B cell (primary cell): ENCODE measurements at regions not wholly inside any gene's neighbourhood (a gene's known extent, or its start where the extent isn't known, plus 50 kb on each side); places are given as distances from the start of the nearest gene placed in this dataset.

ENCODE experiments used
- ATAC-seq: fragments of 200-7000 bp; cut with Tn5 transposase; one replicate; pipeline ENCODE4 v1.10.0; 2021; ENCODE audit warnings: low read depth, mild to moderate bottlenecking, moderate number of reproducible peaks, moderate library complexity
- CTCF ChIA-PET: fragments of 350-600 bp; sonication (Branson Sonifier 250); formaldehyde crosslinking; loops from one replicate; lab custom pipeline; 2021; ENCODE audit warnings: antibody characterized with exemption, inconsistent platforms; lab: Charles Lee
- POLR2A ChIA-PET: fragments of 350-600 bp; sonication (Branson Sonifier 250); formaldehyde crosslinking; loops from one replicate; lab custom pipeline; 2021; ENCODE audit warnings: antibody characterized with exemption; lab: Charles Lee
- DNase-seq: peaks from one replicate; pipeline ENCODE4 v3.0.0; 2013
- H2AFZ ChIP-seq: 2 replicates; pipeline ENCODE4 v1.6.1; 2012; ENCODE audit warnings: mild to moderate bottlenecking, low read depth, low read length; ENCODE audit not compliant: insufficient read depth, poor library complexity, severe bottlenecking
- H3K27ac ChIP-seq, 2 donors: 1 replicate in 1 of 2; 2 replicates in 1 of 2; pipeline ENCODE4 v1.5.1; 2012 to 2013; ENCODE audit warnings: low read length in 2 of 2, mild to moderate bottlenecking in 2 of 2, moderate library complexity in 1 of 2
- H3K27me3 ChIP-seq, 4 experiments: fragments of 200-600 bp in 1 of 4; sonication (generic) in 1 of 4; replicated peaks in 1 of 4; 1 replicate in 2 of 4; 2 replicates in 2 of 4; pipeline versions ENCODE4 v1.6.1 to v1.7.0; 2013 to 2016; ENCODE audit warnings: low read length in 3 of 4, mild to moderate bottlenecking in 2 of 4, mixed read lengths in 1 of 4, moderate library complexity in 1 of 4; ENCODE audit not compliant: insufficient read depth in 4 of 4, control insufficient read depth in 3 of 4; ENCODE audit errors: control extremely low read depth in 1 of 4
- H3K36me3 ChIP-seq, 2 experiments: replicated peaks in 1 of 2; 1 replicate in 1 of 2; 2 replicates in 1 of 2; pipeline versions ENCODE4 v1.6.1 to v1.7.1; 2013; ENCODE audit warnings: low read length in 1 of 2; ENCODE audit not compliant: insufficient read depth in 2 of 2, control insufficient read depth in 1 of 2; ENCODE audit errors: control extremely low read depth in 1 of 2, extremely low read depth in 1 of 2
- H3K4me1 ChIP-seq, 2 donors: fragments of 200-600 bp in 1 of 2; sonication (generic) in 1 of 2; 1 replicate in 1 of 2; 2 replicates in 1 of 2; pipeline versions ENCODE4 v1.5.1 to v1.6.1; 2013 to 2017; ENCODE audit warnings: low read length in 2 of 2; ENCODE audit not compliant: control insufficient read depth in 2 of 2, insufficient read depth in 2 of 2
- H3K4me2 ChIP-seq: replicated peaks from 2 replicates; pipeline ENCODE3; 2012; ENCODE audit warnings: mild to moderate bottlenecking, low read depth, low read length; ENCODE audit not compliant: poor library complexity, severe bottlenecking
- H3K4me3 ChIP-seq, 5 experiments: fragments of 200-600 bp in 1 of 5; sonication (generic) in 1 of 5; 1 replicate in 3 of 5; 2 replicates in 2 of 5; pipeline versions ENCODE4 v1.5.1 to v1.7.0; 2011 to 2016; ENCODE audit warnings: low read length in 4 of 5, mild to moderate bottlenecking in 4 of 5, low read depth in 2 of 5, control low read depth in 1 of 5, moderate library complexity in 1 of 5; ENCODE audit not compliant: insufficient read depth in 1 of 5; ENCODE audit errors: control extremely low read depth in 1 of 5, extremely low read depth in 1 of 5
- H3K79me2 ChIP-seq: fragments of 200-600 bp; sonication (generic); one replicate; pipeline ENCODE4 v1.6.0; 2016; ENCODE audit warnings: low read length; ENCODE audit not compliant: control insufficient read depth, insufficient read depth
- H3K9ac ChIP-seq: fragments of 200-600 bp; sonication (generic); 2 replicates; pipeline ENCODE4 v1.6.1; 2017; ENCODE audit warnings: mild to moderate bottlenecking, low read length, moderate library complexity
- H3K9me3 ChIP-seq, 3 donors: one replicate each; pipeline versions ENCODE4 v1.6.1 to v1.7.1; 2013; ENCODE audit warnings: low read length in 2 of 3; ENCODE audit not compliant: control insufficient read depth in 2 of 3, insufficient read depth in 1 of 3; ENCODE audit errors: control extremely low read depth in 1 of 3
- H4K20me1 ChIP-seq: 2 replicates; pipeline ENCODE4 v1.6.0; 2012; ENCODE audit warnings: mild to moderate bottlenecking, low read length; ENCODE audit not compliant: insufficient read depth, control insufficient read depth, poor library complexity, severe bottlenecking
- H3K27ac Mint-ChIP-seq: one replicate; pipeline ENCODE4 v1.8.0; 2021; ENCODE audit warnings: mixed read lengths
- H3K27me3 Mint-ChIP-seq: one replicate; pipeline ENCODE4 v1.8.0; 2021; ENCODE audit warnings: mixed read lengths
- H3K4me1 Mint-ChIP-seq: one replicate; pipeline ENCODE4 v1.8.0; 2021; ENCODE audit warnings: mixed read lengths
- H3K4me3 Mint-ChIP-seq: one replicate; pipeline ENCODE4 v1.8.0; 2021; ENCODE audit warnings: mixed read lengths
- H3K9me3 Mint-ChIP-seq: one replicate; pipeline ENCODE4 v1.8.0; 2022; ENCODE audit warnings: mixed read lengths; ENCODE audit not compliant: insufficient read depth
- CTCF ChIP-seq: fragments of 200-600 bp; IDR thresholded peaks from one replicate; pipeline ENCODE4 v1.8.0; 2022; ENCODE audit warnings: antibody characterized with exemption, mild to moderate bottlenecking
- EZH2 ChIP-seq: IDR thresholded peaks from 2 replicates; pipeline ENCODE4 v1.6.1; 2012; ENCODE audit warnings: borderline replicate concordance, low read depth, mild to moderate bottlenecking, moderate library complexity, low read length; ENCODE audit not compliant: insufficient read depth, poor library complexity, severe bottlenecking
- WGBS: methylation state at CpG from one replicate; pipeline ENCODE4 v1.1.5; 2013; ENCODE audit warnings: missing lambda C conversion rate; ENCODE audit not compliant: insufficient coverage; 5-methylcytosine and 5-hydroxymethylcytosine counted together
- intact Hi-C: fragments of 100-400 bp; cut with micrococcal nuclease; formaldehyde crosslinking; loops from one replicate; pipeline ENCODE4 v1.10.0; 2022

DNA sequence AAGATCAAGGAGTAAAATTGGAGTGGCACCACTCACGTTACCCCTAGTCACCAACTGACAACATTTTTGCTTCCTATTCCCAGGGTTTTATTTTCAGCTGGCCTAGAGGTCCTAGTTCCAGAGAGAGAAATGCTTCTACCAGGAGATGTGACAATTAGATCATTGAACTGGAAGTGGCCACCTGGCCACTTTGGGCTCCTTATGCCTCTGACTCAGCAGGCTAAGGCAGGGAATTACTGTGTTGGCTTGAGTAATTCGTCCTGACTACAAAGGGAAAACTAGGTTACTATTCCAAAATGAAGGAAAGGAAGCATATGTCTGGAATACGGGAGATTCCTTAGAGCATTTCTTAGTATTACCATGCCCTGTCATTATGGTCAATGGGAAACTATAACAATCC is 831.6 kb upstream of the NDST4 start:
- ChIA-PET POLR2A (no interaction called here), CTCF (no interaction called here)
- Histone ChIP-seq H2AFZ (no peak overlapping the region), H3K9me3 (no peaks in the 10 kb centered on the region), H3K4me3 (no peak overlapping the region), H3K79me2 (no peaks in the 10 kb centered on the region), H3K4me1 (no peaks in the 10 kb centered on the region), H3K27ac (no peak overlapping the region), H3K27me3 (no peaks in the 10 kb centered on the region), H3K36me3 (no peaks in the 10 kb centered on the region), H4K20me1 (no peaks in the 10 kb centered on the region), H3K9ac (no peak overlapping the region), H3K4me2 (no peak overlapping the region)
- no peaks in the 10 kb centered on the region for H3K9me3 Mint-ChIP-seq
- DNase-seq (no peak), ATAC-seq (no peak)
- H3K27ac Mint-ChIP-seq, result no peak overlapping the region
- WGBS, result 80% methylated on average over 1 of the region's 3 CpGs
- intact Hi-C loops, result no loop called here
- TF ChIP-seq EZH2, result no peak
- no peak for TF ChIP-seq CTCF
- no peaks in the 10 kb centered on the region for H3K4me1 Mint-ChIP-seq
- H3K27me3 Mint-ChIP-seq, result no peaks in the 10 kb centered on the region
- no peak overlapping the region for H3K4me3 Mint-ChIP-seq

GRCh38 chr4:115944146-115944905 is 830.9 kb upstream of the NDST4 start:
- CTCF ChIA-PET, result no interaction called here
- POLR2A ChIA-PET, result no interaction called here
- no peaks in the 10 kb centered on the region for H3K4me1 Mint-ChIP-seq
- Histone ChIP-seq H3K4me3 (no peak overlapping the region), H3K27ac (no peak overlapping the region), H3K27me3 (no peaks in the 10 kb centered on the region), H2AFZ (no peak overlapping the region), H3K4me1 (no peaks in the 10 kb centered on the region), H3K36me3 (no peaks in the 10 kb centered on the region), H3K4me2 (no peak overlapping the region), H3K79me2 (no peaks in the 10 kb centered on the region), H3K9ac (no peak overlapping the region), H3K9me3 (no peaks in the 10 kb centered on the region), H4K20me1 (no peaks in the 10 kb centered on the region)
- H3K27ac Mint-ChIP-seq, result no peak overlapping the region
- 89% methylated on average over 2 of the region's 5 CpGs for WGBS
- DNase-seq (no peak), ATAC-seq (no peak)
- no peaks in the 10 kb centered on the region for H3K9me3 Mint-ChIP-seq
- H3K27me3 Mint-ChIP-seq, result no peaks in the 10 kb centered on the region
- TF ChIP-seq EZH2 (no peak), CTCF (no peak)
- no peak overlapping the region for H3K4me3 Mint-ChIP-seq
- intact Hi-C loops, result no loop called here
